Heart left ventricle (tissue), 13 donors: ENCODE measurements at regions not wholly inside any gene's neighbourhood (a gene's known extent, or its start where the extent isn't known, plus 50 kb on each side); places are given as distances from the start of the nearest gene placed in this dataset.

Source experiments
- CTCF ChIP-seq, 12 donors: fragments of 200-600 bp; sonication (generic) in 4 of 12; IDR thresholded peaks; one replicate each; pipeline versions ENCODE4 v1.5.0 to v1.8.0; 2018 to 2022; ENCODE audit warnings: antibody characterized with exemption in 12 of 12, mild to moderate bottlenecking in 5 of 12
- POLR2A ChIP-seq, 2 donors: fragments of 450-650 bp; IDR thresholded peaks; one replicate each; pipeline ENCODE4 v1.6.1; 2017; ENCODE audit warnings: antibody characterized with exemption in 2 of 2, mild to moderate bottlenecking in 2 of 2, moderate library complexity in 2 of 2
- donor health status: ischemic (EF 13 %, LVEDD 7.1; RV severe dilation, severe dysfunction).
- donor health status: DM: no; HTN: yes; CAD: no.
- donor health status: DM: no; HTN: no; CAD: no.
- donor health status: ischemic (EF 25% LVEDD 6.9; RV normal size, moderate dysfunction).
- donor health status: ischemic (EF 25% LVEDD 5.7; RV mildly dilated, moderate dysfunction).
- donor health status: ischemic (EF 35%, LVEDD 5.7; RV mildly dilated, moderate dysfunction).
- donor health status: nonischemic (EF 11% LVEDD 7.7; RV severe dilation, severe dysfunction).
- donor health status: DM: yes; HTN: yes; CAD: no.
- donor health status: PGD.
- donor health status: ischemic (EF 29% LVEDD 5.4; RV normal size, mild dysfunction).
- donor health status: nonischemic (EF 23%, LVEDD 6.1; RV moderate dilation, normal function).

GRCh38 chr6:113340371-113340770 lies 516.8 kb upstream of the MARCKS start:
- TF ChIP-seq CTCF (IDR thresholded peaks at IDR 0.05) (no peak), POLR2A (IDR thresholded peaks at IDR 0.05) (no peak)
